ENCODE measurements at regions not wholly inside any gene's neighbourhood (a gene's known extent, or its start where the extent isn't known, plus 50 kb on each side); places are given as distances from the start of the nearest gene placed in this dataset.

GRCh38 chr17:51454456-51454978 is 194.2 kb downstream of the UTP18 start:
- Histone ChIP-seq H3K4me2 (ENCODE audit: control insufficient read depth, insufficient read depth) (no peak overlapping the region), H3K27me3 (replicated peaks in 1 of 2; ENCODE audit: control insufficient read depth in 2 of 2, insufficient read depth in 2 of 2, low read length in 1 of 2) (no peaks in the 10 kb centered on the region), H3K36me3 (ENCODE audit: control insufficient read depth in 2 of 2, insufficient read depth in 2 of 2, low read length in 1 of 2) (no peaks in the 10 kb centered on the region), H3K9me3 (replicated peaks; ENCODE audit: control insufficient read depth, insufficient read depth, low read length) (no peaks in the 10 kb centered on the region), H3K9ac (ENCODE audit: control insufficient read depth, insufficient read depth, low read length) (no peak overlapping the region), H3K79me2 (ENCODE audit: control insufficient read depth, insufficient read depth, low read length) (no peaks in the 10 kb centered on the region), H4K20me1 (ENCODE audit: control insufficient read depth, insufficient read depth) (no peaks in the 10 kb centered on the region), H3K4me1 (ENCODE audit: control insufficient read depth, insufficient read depth, low read length) (no peaks in the 10 kb centered on the region), H2AFZ (ENCODE audit: control insufficient read depth, low read depth, low read length) (no peak overlapping the region), H3K4me3 (no peak overlapping the region), H3K27ac (ENCODE audit: control insufficient read depth, insufficient read depth) (no peak overlapping the region)
- ChIA-PET POLR2A (interaction anchor here (0.8 kb wide), 1 partner anchor 11 kb away, joined by 4 read pairs; no protein-coding TSS in a partner anchor), RAD21 (ENCODE audit: unreplicated experiment) (no interaction called here), SMC1A (ENCODE audit: uncharacterized antibody, unreplicated experiment) (no interaction called here), CTCF (interaction anchor here (1.1 to 1.9 kb wide), 3 partner anchors 8 to 82 kb away, joined by 5 to 9 read pairs (median 6); no protein-coding TSS in a partner anchor)
- BruUV-seq (replicated peaks), result no TSS peak
- TF ChIP-seq, protein P1, sequence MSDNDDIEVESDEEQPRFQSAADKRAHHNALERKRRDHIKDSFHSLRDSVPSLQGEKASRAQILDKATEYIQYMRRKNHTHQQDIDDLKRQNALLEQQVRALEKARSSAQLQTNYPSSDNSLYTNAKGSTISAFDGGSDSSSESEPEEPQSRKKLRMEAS (IDR thresholded peaks at IDR 0.05; ENCODE audit: low read depth, low read length), result no peak
- TF ChIP-seq IKZF2 (IDR thresholded peaks at IDR 0.05) (no peak), JUND (IDR thresholded peaks at IDR 0.05; ENCODE audit: low read depth, low read length) (no peak), EED (IDR thresholded peaks at IDR 0.05; ENCODE audit: low read depth) (no peak), MTA3 (IDR thresholded peaks at IDR 0.05; ENCODE audit: borderline replicate concordance, low read length) (no peak), SPI1 (IDR thresholded peaks at IDR 0.05; ENCODE audit: borderline replicate concordance, insufficient read depth, low read depth, low read length) (no peak), EGR1 (IDR thresholded peaks at IDR 0.05; ENCODE audit: borderline replicate concordance in 1 of 2, low read depth in 2 of 2, low read length in 2 of 2) (no peak), BMI1 (IDR thresholded peaks at IDR 0.05; ENCODE audit: borderline replicate concordance) (no peak), ZBED1 (IDR thresholded peaks at IDR 0.05; ENCODE audit: borderline replicate concordance) (no peak), ATF7 (IDR thresholded peaks at IDR 0.05; ENCODE audit: low read depth) (no peak), PML (IDR thresholded peaks at IDR 0.05; ENCODE audit: low read length) (no peak), SREBF1 (IDR thresholded peaks at IDR 0.05; ENCODE audit: low read length) (no peak), SMC3 (IDR thresholded peaks at IDR 0.05; ENCODE audit: borderline replicate concordance, low read length) (no peak)
- TF ChIP-seq, protein P2, sequence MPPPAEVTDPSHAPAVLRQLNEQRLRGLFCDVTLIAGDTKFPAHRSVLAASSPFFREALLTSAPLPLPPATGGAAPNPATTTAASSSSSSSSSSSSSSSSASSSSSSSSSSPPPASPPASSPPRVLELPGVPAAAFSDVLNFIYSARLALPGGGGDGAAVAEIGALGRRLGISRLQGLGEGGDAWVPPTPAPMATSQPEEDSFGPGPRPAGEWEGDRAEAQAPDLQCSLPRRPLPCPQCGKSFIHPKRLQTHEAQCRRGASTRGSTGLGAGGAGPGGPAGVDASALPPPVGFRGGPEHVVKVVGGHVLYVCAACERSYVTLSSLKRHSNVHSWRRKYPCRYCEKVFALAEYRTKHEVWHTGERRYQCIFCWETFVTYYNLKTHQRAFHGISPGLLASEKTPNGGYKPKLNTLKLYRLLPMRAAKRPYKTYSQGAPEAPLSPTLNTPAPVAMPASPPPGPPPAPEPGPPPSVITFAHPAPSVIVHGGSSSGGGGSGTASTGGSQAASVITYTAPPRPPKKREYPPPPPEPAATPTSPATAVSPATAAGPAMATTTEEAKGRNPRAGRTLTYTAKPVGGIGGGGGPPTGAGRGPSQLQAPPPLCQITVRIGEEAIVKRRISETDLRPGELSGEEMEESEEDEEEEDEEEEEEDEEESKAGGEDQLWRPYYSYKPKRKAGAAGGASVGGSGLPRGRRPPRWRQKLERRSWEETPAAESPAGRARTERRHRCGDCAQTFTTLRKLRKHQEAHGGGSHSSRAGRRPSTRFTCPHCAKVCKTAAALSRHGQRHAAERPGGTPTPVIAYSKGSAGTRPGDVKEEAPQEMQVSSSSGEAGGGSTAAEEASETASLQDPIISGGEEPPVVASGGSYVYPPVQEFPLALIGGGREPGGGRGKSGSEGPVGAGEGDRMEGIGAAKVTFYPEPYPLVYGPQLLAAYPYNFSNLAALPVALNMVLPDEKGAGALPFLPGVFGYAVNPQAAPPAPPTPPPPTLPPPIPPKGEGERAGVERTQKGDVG (CRISPR knock-in tag; IDR thresholded peaks at IDR 0.05), result no peak
- DNase-seq (ENCODE audit: low read depth, low spot score) (no peak), FAIRE-seq (no peak), ATAC-seq (no peak)
- WGBS (ENCODE audit: insufficient coverage, insufficient replicate concordance, low lambda C conversion rate, missing lambda C conversion rate), result 43% methylated on average over 1 of the region's 1 CpG
- intact Hi-C loops (cut with micrococcal nuclease; ENCODE audit: unreplicated experiment), result no loop called here
- in situ Hi-C loops (cut with MboI), result no loop called here

Measured in GM12878 (cell line).